ENCODE measurements at regions not wholly inside any gene's neighbourhood (a gene's known extent, or its start where the extent isn't known, plus 50 kb on each side); places are given as distances from the start of the nearest gene placed in this dataset.

- TF ChIP-seq, protein P1, sequence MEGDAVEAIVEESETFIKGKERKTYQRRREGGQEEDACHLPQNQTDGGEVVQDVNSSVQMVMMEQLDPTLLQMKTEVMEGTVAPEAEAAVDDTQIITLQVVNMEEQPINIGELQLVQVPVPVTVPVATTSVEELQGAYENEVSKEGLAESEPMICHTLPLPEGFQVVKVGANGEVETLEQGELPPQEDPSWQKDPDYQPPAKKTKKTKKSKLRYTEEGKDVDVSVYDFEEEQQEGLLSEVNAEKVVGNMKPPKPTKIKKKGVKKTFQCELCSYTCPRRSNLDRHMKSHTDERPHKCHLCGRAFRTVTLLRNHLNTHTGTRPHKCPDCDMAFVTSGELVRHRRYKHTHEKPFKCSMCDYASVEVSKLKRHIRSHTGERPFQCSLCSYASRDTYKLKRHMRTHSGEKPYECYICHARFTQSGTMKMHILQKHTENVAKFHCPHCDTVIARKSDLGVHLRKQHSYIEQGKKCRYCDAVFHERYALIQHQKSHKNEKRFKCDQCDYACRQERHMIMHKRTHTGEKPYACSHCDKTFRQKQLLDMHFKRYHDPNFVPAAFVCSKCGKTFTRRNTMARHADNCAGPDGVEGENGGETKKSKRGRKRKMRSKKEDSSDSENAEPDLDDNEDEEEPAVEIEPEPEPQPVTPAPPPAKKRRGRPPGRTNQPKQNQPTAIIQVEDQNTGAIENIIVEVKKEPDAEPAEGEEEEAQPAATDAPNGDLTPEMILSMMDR (IDR thresholded peaks at IDR 0.05; ENCODE audit: extremely low read depth, insufficient read depth, missing control alignments), result no peak
- in situ Hi-C loops (cut with MboI; ENCODE audit: low pct_unique_long_range_greater_than_20kb, low sequenced_read_pairs, unreplicated experiment), result no loop called here
Observed at GRCh38 chr11:115765803-115766239, 261.6 kb upstream of the CADM1 start.

DNA sequence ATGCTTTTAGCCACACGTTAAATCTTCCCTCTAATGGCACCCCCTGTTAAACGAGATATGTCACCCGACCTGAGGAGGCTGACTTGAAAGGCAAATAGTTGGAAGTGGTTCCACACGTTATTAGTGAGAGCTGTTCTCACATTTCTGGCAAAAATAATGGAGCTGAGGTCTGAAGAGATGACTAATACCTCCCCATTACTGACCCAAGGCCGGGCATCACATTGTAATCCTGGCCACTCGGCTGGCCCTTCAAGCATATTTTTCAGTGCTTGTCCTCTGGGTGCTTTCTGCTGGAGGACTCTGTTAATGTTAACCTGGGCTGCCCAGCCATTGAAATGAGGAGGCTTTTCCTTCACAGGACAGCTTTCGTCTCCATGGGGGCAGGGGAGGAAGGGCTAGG is 260.0 kb upstream of the CADM1 start:
- TF ChIP-seq, protein P1 (IDR thresholded peaks at IDR 0.05; ENCODE audit: extremely low read depth, insufficient read depth, missing control alignments), result no peak
- in situ Hi-C loops (cut with MboI; ENCODE audit: low pct_unique_long_range_greater_than_20kb, low sequenced_read_pairs, unreplicated experiment), result no loop called here
- no peak for DNase-seq (ENCODE audit: low spot score)

More at GRCh38 chr11:115765803-115766239, 261.6 kb upstream of the CADM1 start:
- DNase-seq (ENCODE audit: low spot score), result no peak

DNA sequence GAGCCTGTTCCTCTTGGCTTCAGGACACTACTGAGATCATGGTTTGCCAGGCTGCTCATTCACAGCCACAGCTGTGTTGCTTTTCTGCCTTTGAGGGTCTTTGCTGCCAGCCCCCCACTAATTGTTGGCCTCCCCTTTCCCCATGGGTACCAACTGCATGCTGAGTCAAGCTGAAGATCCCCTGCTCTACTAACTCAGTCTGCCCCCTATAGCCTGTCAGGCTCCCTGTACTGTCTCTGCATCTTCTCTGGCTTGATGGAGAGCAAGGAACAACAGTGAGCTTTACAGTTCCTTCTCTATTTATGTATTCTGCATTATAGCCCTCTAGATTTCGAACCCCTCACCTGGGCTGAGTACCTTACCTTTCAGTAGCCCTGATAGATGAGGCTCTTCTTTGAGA is 257.6 kb upstream of the CADM1 start:
- in situ Hi-C loops (cut with MboI; ENCODE audit: low pct_unique_long_range_greater_than_20kb, low sequenced_read_pairs, unreplicated experiment), result no loop called here
- TF ChIP-seq, protein P1 (IDR thresholded peaks at IDR 0.05; ENCODE audit: extremely low read depth, insufficient read depth, missing control alignments), result no peak
- no peak for DNase-seq (ENCODE audit: low spot score)

DNA sequence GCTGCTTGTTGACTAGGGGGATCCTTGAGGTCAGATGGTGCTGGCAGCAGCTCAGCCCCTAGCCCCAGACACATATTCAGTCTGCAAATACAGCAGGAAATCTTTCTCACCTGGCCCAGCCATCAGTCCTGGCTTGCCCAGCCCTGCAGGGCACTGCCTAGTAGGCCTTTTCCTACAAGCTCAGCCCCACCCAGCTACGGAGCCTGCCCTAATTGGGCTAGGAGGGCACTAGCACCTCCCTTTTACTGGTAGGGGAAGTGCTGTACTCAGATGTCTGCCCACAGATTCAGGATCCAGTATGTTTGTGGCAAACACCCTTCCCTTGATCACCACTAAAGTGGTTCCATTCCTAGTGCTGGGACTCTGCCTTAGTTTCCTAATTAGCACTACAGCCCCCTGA is 257.1 kb upstream of the CADM1 start:
- TF ChIP-seq, protein P1 (IDR thresholded peaks at IDR 0.05; ENCODE audit: extremely low read depth, insufficient read depth, missing control alignments), result no peak
- in situ Hi-C loops (cut with MboI; ENCODE audit: low pct_unique_long_range_greater_than_20kb, low sequenced_read_pairs, unreplicated experiment), result no loop called here

DNA sequence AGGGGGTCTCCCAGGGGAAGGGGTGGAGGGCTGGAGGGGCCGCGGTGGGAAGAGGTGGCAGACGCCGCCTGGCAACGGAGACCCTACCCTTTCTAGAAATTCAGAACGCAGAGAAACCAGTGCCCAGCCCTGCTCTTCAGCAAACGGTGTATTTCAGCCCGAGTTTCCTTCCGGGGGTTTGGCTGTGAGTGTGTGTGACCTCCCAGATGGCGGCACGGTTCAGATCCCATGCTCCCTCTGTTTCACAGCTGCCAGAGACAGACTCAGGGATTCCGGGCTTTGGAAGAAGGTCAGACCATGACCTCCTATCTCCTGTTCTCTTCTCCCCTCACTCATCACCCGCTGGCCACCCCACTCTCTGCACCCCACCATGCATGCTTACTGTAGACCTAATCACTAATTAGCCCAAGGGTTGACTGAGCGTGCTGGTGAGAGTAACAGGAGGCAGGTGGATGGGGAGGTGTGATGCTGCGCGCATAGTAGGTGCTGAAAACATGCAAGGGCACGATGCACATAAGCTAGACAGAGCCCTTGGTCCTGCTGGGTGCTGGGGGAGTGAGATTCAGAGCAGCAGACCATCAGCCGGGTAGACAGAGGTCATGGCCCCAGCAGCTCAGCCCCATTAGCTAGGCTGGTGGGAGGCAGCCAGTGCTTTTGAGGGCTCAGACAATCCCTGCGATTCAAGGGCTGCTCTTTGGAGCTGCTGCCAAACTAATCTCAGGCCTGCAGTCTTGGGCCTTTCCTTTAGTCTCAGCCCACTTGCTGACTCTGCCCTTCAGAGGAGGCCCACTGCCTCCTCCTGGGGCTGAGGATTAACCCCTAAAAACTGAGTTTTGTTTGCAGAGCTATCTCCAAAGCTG is 256.5 kb upstream of the CADM1 start:
- TF ChIP-seq, protein P1 (IDR thresholded peaks at IDR 0.05; ENCODE audit: extremely low read depth, insufficient read depth, missing control alignments), result no peak
- DNase-seq (ENCODE audit: low spot score), result no peak
- in situ Hi-C loops (cut with MboI; ENCODE audit: low pct_unique_long_range_greater_than_20kb, low sequenced_read_pairs, unreplicated experiment), result no loop called here

More for the DNA sequence above, 257.1 kb upstream of the CADM1 start:
- no peak for DNase-seq (ENCODE audit: low spot score)

DNA sequence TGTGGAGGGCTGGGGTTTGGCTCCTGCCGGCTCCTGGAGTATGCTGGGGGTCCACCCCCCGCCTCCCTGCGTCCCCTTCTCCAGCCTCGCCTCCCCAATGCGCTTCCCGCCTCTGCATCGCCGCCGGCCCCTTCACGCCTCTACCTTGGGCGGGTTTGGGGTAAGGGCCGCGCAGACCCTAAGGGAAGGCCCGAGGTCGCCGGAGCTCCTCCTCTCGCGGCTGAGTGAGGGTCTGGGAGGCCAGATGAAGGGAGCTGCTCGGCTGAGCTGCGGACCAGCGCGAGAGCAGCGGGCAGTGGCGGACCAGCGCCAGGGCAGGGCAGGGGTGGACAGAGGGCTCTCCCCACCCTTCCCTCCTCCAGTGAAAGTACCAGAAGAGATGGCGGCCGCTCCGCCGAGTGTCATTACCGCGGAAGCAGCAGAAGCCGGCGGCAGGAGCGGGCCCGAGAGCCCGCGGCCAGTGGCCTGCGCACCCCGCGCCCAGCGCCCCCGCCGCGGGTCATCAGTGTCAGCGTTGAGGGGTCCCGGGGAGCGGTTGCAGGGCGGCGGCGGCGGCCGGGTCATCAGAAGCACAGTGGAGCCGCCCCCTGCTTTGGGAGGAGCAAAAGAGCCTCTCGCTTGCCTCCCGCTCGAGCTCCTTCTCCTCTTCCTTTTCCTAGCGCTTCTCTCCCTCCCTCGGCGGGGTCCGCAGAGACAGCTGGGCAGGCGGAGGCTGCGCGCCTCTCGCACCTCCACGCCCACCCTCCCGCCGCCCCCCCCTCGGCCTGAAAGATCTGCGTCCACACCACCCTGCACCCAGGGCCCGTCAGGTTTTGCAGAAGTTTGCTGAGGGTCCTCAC is 255.6 kb upstream of the CADM1 start:
- DNase-seq (ENCODE audit: low spot score), result no peak
- in situ Hi-C loops (cut with MboI; ENCODE audit: low pct_unique_long_range_greater_than_20kb, low sequenced_read_pairs, unreplicated experiment), result no loop called here
- TF ChIP-seq, protein P1 (IDR thresholded peaks at IDR 0.05; ENCODE audit: extremely low read depth, insufficient read depth, missing control alignments), result no peak

Data from GM13977 (cell line).